Activated CD4-positive, alpha-beta T cell treated with anti-CD3 and anti-CD28 coated beads, Interleukin-2, amount 50 U/mL, for 16 hours (primary cell): ENCODE measurements at regions not wholly inside any gene's neighbourhood (a gene's known extent, or its start where the extent isn't known, plus 50 kb on each side); places are given as distances from the start of the nearest gene placed in this dataset.

Experiments used
- DNase-seq: peaks from one replicate; pipeline ENCODE4 v3.0.0-alpha.2; 2020

GRCh38 chr3:110779581-110779980 lies 292.0 kb upstream of the NECTIN3 start:
- no peak for DNase-seq

GRCh38 chr3:110783541-110783940 lies 288.1 kb upstream of the NECTIN3 start:
- no peak for DNase-seq

GRCh38 chr3:110788794-110789193 lies 282.8 kb upstream of the NECTIN3 start:
- DNase-seq = no peak

- DNase-seq = no peak
These were observed 282.3 kb upstream of the NECTIN3 start for GRCh38 chr3:110789315-110789714.

- no peak for DNase-seq
These were observed 281.0 kb upstream of the NECTIN3 start for GRCh38 chr3:110790631-110791030.

GRCh38 chr3:110791995-110792686 lies 279.5 kb upstream of the NECTIN3 start:
- no peak for DNase-seq

GRCh38 chr3:110793611-110794010 lies 278.0 kb upstream of the NECTIN3 start:
- DNase-seq = no peak

- peak; percentile 2 for DNase-seq
These were observed 276.5 kb upstream of the NECTIN3 start for GRCh38 chr3:110795163-110795562.

GRCh38 chr3:110799271-110799670 lies 272.3 kb upstream of the NECTIN3 start:
- no peak for DNase-seq

- no peak for DNase-seq
These were observed 266.8 kb upstream of the NECTIN3 start for GRCh38 chr3:110804856-110805255.

GRCh38 chr3:110806924-110807323 lies 264.7 kb upstream of the NECTIN3 start:
- DNase-seq = no peak

- DNase-seq = no peak
These were observed 263.0 kb upstream of the NECTIN3 start for GRCh38 chr3:110808630-110809029.

GRCh38 chr3:110810356-110810755 lies 261.3 kb upstream of the NECTIN3 start:
- no peak for DNase-seq

GRCh38 chr3:110811050-110811449 lies 260.6 kb upstream of the NECTIN3 start:
- DNase-seq = no peak

- no peak for DNase-seq
These were observed 258.1 kb upstream of the NECTIN3 start for GRCh38 chr3:110813541-110813940.

GRCh38 chr3:110814170-110815007 lies 257.2 kb upstream of the NECTIN3 start:
- DNase-seq = peak; percentile 91

- peak; percentile 47 for DNase-seq
These were observed 256.5 kb upstream of the NECTIN3 start for GRCh38 chr3:110815008-110815583.

GRCh38 chr3:110816008-110816407 lies 255.6 kb upstream of the NECTIN3 start:
- peak; percentile 10 for DNase-seq

- DNase-seq = no peak
These were observed 250.0 kb upstream of the NECTIN3 start for GRCh38 chr3:110821586-110821985.

- DNase-seq = no peak
These were observed 248.6 kb upstream of the NECTIN3 start for GRCh38 chr3:110822971-110823370.

- DNase-seq = no peak
These were observed 224.6 kb upstream of the NECTIN3 start for GRCh38 chr3:110846971-110847370.

- DNase-seq = no peak
These were observed 222.6 kb upstream of the NECTIN3 start for GRCh38 chr3:110849064-110849463.

- DNase-seq = no peak
These were observed 219.9 kb upstream of the NECTIN3 start for GRCh38 chr3:110851736-110852135.

GRCh38 chr3:110855207-110855606 lies 216.4 kb upstream of the NECTIN3 start:
- DNase-seq = no peak
